GM23248 (cell line): ENCODE measurements at regions not wholly inside any gene's neighbourhood (a gene's known extent, or its start where the extent isn't known, plus 50 kb on each side); places are given as distances from the start of the nearest gene placed in this dataset.

Experiments used
- EZH2 ChIP-seq: fragments of 200-600 bp; sonication (generic); IDR thresholded peaks from 2 replicates; pipeline ENCODE4 v1.6.1; 2018; ENCODE audit warnings: antibody characterized with exemption, mild to moderate bottlenecking; ENCODE audit not compliant: insufficient read depth, poor library complexity, severe bottlenecking
- EZH2phosphoT487 ChIP-seq: fragments of 200-600 bp; sonication (generic); IDR thresholded peaks from 2 replicates; pipeline ENCODE4 v1.6.1; 2018; ENCODE audit warnings: antibody characterized with exemption, moderate library complexity, mild to moderate bottlenecking, low read depth; ENCODE audit not compliant: insufficient read depth

DNA sequence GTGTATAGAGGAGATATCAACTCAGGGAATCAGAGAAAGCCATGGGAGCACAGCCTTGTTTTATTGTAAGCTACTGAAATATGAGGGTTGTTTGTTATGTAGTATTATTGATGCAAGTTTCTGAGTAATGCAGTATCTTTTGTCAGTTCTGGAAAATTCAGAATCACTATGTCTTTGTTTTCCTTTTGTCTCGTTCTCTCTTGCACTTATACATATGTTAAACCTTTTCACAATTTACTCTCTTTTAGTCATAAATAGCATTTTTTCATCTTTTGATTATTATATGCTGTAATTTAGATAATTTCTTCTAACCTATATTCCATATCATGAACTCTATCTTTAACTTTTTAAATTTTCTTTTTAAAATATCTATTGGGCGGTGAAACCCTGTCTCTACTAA, 85.0 kb upstream of the COL3A1 start:
- TF ChIP-seq EZH2phosphoT487 (no peak), EZH2 (no peak)
